Coronary artery (tissue), 2 donors: ENCODE measurements at regions not wholly inside any gene's neighbourhood (a gene's known extent, or its start where the extent isn't known, plus 50 kb on each side); places are given as distances from the start of the nearest gene placed in this dataset.

Experiments
- DNase-seq: peaks from one replicate; pipeline ENCODE4 v3.0.0-alpha.2; 2017; ENCODE audit warnings: low spot score
- H3K27ac ChIP-seq, 2 donors: fragments of 200-600 bp; sonication (generic); one replicate each; pipeline ENCODE4 v1.5.1; 2016 to 2019
- H3K4me3 ChIP-seq: fragments of 200-600 bp; sonication (generic); 2 replicates; pipeline ENCODE4 v1.5.1; 2016; ENCODE audit warnings: mild to moderate bottlenecking, moderate library complexity
- CTCF ChIP-seq: fragments of 200-600 bp; sonication (generic); IDR thresholded peaks from one replicate; pipeline ENCODE4 v1.5.1; 2019; ENCODE audit warnings: antibody characterized with exemption

- H3K27ac ChIP-seq, result no peak overlapping the region
- DNase-seq, result no peak
- no peak for TF ChIP-seq CTCF
- no peak overlapping the region for H3K4me3 ChIP-seq
Measured at GRCh38 chr1:238517711-238518110, 627.0 kb upstream of the ZP4 start.

GRCh38 chr1:238501290-238501689 lies 610.6 kb upstream of the ZP4 start:
- DNase-seq, result no peak
- Histone ChIP-seq H3K4me3 (no peak overlapping the region), H3K27ac (no peak overlapping the region)
- no peak for TF ChIP-seq CTCF

- Histone ChIP-seq H3K4me3 (no peak overlapping the region), H3K27ac (no peak overlapping the region)
- no peak for DNase-seq
- no peak for TF ChIP-seq CTCF
Measured at GRCh38 chr1:238499021-238499420, 608.3 kb upstream of the ZP4 start.

GRCh38 chr1:238492271-238492670 lies 601.5 kb upstream of the ZP4 start:
- no peak for DNase-seq
- H3K27ac ChIP-seq, result no peak overlapping the region
- no peak overlapping the region for H3K4me3 ChIP-seq
- TF ChIP-seq CTCF, result no peak

GRCh38 chr1:238491265-238491664 lies 600.5 kb upstream of the ZP4 start:
- no peak overlapping the region for H3K27ac ChIP-seq
- no peak overlapping the region for H3K4me3 ChIP-seq
- no peak for TF ChIP-seq CTCF
- DNase-seq, result no peak

GRCh38 chr1:238489006-238489405 lies 598.3 kb upstream of the ZP4 start:
- H3K27ac ChIP-seq, result no peak overlapping the region
- no peak for DNase-seq
- no peak for TF ChIP-seq CTCF
- no peak overlapping the region for H3K4me3 ChIP-seq

GRCh38 chr1:238488401-238488800 lies 597.7 kb upstream of the ZP4 start:
- Histone ChIP-seq H3K4me3 (no peak overlapping the region), H3K27ac (no peak overlapping the region)
- TF ChIP-seq CTCF, result no peak
- DNase-seq, result no peak
